CD14-positive monocyte (primary cell): ENCODE measurements at regions not wholly inside any gene's neighbourhood (a gene's known extent, or its start where the extent isn't known, plus 50 kb on each side); places are given as distances from the start of the nearest gene placed in this dataset.

Source experiments
- DNase-seq, 3 donors: peaks; one replicate each; pipeline ENCODE4 v3.0.0-alpha.2; 2011 to 2022
- H2AFZ ChIP-seq: 2 replicates; pipeline ENCODE4 v1.6.0; 2012; ENCODE audit warnings: mild to moderate bottlenecking, low read depth, low read length, inconsistent platforms; ENCODE audit not compliant: insufficient read depth, poor library complexity, severe bottlenecking
- H3K27ac ChIP-seq, 2 donors: 1 replicate in 1 of 2; 2 replicates in 1 of 2; pipeline ENCODE4 v1.5.1; 2012 to 2013; ENCODE audit warnings: low read length in 2 of 2, control low read depth in 1 of 2, inconsistent platforms in 1 of 2, low read depth in 1 of 2, mild to moderate bottlenecking in 1 of 2
- H3K27me3 ChIP-seq, 2 donors: one replicate each; pipeline versions ENCODE4 v1.6.0 to v1.6.1; 2011 to 2013; ENCODE audit warnings: low read length in 2 of 2; ENCODE audit not compliant: control insufficient read depth in 2 of 2, insufficient read depth in 2 of 2
- H3K36me3 ChIP-seq, 2 donors: replicated peaks in 1 of 2; 1 replicate in 1 of 2; 2 replicates in 1 of 2; pipeline versions ENCODE4 v1.5.1 to v1.6.1; 2012 to 2013; ENCODE audit warnings: low read length in 2 of 2, control low read depth in 1 of 2, inconsistent platforms in 1 of 2, mild to moderate bottlenecking in 1 of 2; ENCODE audit not compliant: insufficient read depth in 2 of 2, control insufficient read depth in 1 of 2
- H3K4me1 ChIP-seq, 2 donors: 1 replicate in 1 of 2; 2 replicates in 1 of 2; pipeline versions ENCODE4 v1.5.1 to v1.6.1; 2012 to 2013; ENCODE audit warnings: low read length in 2 of 2, control low read depth in 1 of 2, inconsistent platforms in 1 of 2, mild to moderate bottlenecking in 1 of 2, moderate library complexity in 1 of 2; ENCODE audit not compliant: insufficient read depth in 2 of 2, control insufficient read depth in 1 of 2
- H3K4me2 ChIP-seq: replicated peaks from 2 replicates; pipeline ENCODE3; 2012; ENCODE audit warnings: low read length, moderate library complexity, mild to moderate bottlenecking; ENCODE audit not compliant: poor library complexity, severe bottlenecking; ENCODE audit errors: extremely low read depth
- H3K4me3 ChIP-seq, 3 experiments: fragments of 200-600 bp in 1 of 3; sonication (generic) in 1 of 3; replicated peaks in 1 of 3; 1 replicate in 2 of 3; 2 replicates in 1 of 3; pipeline ENCODE4 v1.5.1; 2011 to 2013; ENCODE audit warnings: low read length in 3 of 3, mild to moderate bottlenecking in 3 of 3, control low read depth in 2 of 3, low read depth in 2 of 3, inconsistent platforms in 1 of 3, moderate library complexity in 1 of 3
- H3K79me2 ChIP-seq: 2 replicates; pipeline ENCODE4 v1.6.0; 2012; ENCODE audit warnings: mild to moderate bottlenecking, control low read depth, inconsistent platforms, low read length, moderate library complexity; ENCODE audit not compliant: insufficient read depth
- H3K9ac ChIP-seq: 2 replicates; pipeline ENCODE4 v1.6.0; 2017; ENCODE audit warnings: low read length, mild to moderate bottlenecking; ENCODE audit not compliant: insufficient read depth, poor library complexity, severe bottlenecking
- H3K9me3 ChIP-seq, 2 donors: replicated peaks in 1 of 2; 1 replicate in 1 of 2; 2 replicates in 1 of 2; pipeline versions ENCODE4 v1.5.1 to v1.6.1; 2012 to 2013; ENCODE audit warnings: low read length in 2 of 2, control low read depth in 1 of 2; ENCODE audit not compliant: control insufficient read depth in 1 of 2, insufficient read depth in 1 of 2
- H4K20me1 ChIP-seq: 2 replicates; pipeline ENCODE4 v1.6.0; 2012; ENCODE audit warnings: mild to moderate bottlenecking, low read length, control low read depth, moderate library complexity; ENCODE audit not compliant: insufficient read depth
- H3K27ac Mint-ChIP-seq, 7 donors: one replicate each; pipeline ENCODE4 v1.8.0; 2020; ENCODE audit warnings: mild to moderate bottlenecking in 7 of 7, mixed read lengths in 7 of 7, moderate library complexity in 6 of 7, inconsistent platforms in 2 of 7
- H3K27me3 Mint-ChIP-seq, 3 donors: one replicate each; pipeline ENCODE4 v1.8.0; 2021 to 2022; ENCODE audit warnings: low read depth in 3 of 3, mild to moderate bottlenecking in 3 of 3, mixed read lengths in 3 of 3, moderate library complexity in 3 of 3, inconsistent platforms in 1 of 3
- H3K36me3 Mint-ChIP-seq, 2 donors: one replicate each; pipeline ENCODE4 v1.8.0; 2020; ENCODE audit warnings: mixed read lengths in 2 of 2, inconsistent platforms in 1 of 2, mild to moderate bottlenecking in 1 of 2
- H3K4me1 Mint-ChIP-seq: one replicate; pipeline ENCODE4 v1.8.0; 2020; ENCODE audit warnings: mild to moderate bottlenecking, mixed read lengths
- H3K4me3 Mint-ChIP-seq, 2 donors: one replicate each; pipeline ENCODE4 v1.8.0; 2020; ENCODE audit warnings: mild to moderate bottlenecking in 2 of 2, mixed read lengths in 2 of 2, moderate library complexity in 1 of 2
- H3K9me3 Mint-ChIP-seq, 7 donors: one replicate each; pipeline ENCODE4 v1.8.0; 2020 to 2022; ENCODE audit warnings: mixed read lengths in 7 of 7, mild to moderate bottlenecking in 6 of 7, moderate library complexity in 6 of 7, inconsistent platforms in 2 of 7
- WGBS: methylation state at CpG from one replicate; pipeline ENCODE4 v1.1.5; 2013; ENCODE audit warnings: missing lambda C conversion rate; ENCODE audit not compliant: insufficient coverage; 5-methylcytosine and 5-hydroxymethylcytosine counted together
- intact Hi-C, 2 donors: fragments of 100-400 bp; cut with micrococcal nuclease; formaldehyde crosslinking; loops; one replicate each; pipeline versions ENCODE4 v1.15.0 to v1.15.1; 2023
- TF ChIP-seq, protein P1 (sequence below): fragments of 200-600 bp; IDR thresholded peaks from one replicate; pipeline ENCODE4 v1.8.0; 2022; ENCODE audit warnings: antibody characterized with exemption, mild to moderate bottlenecking

DNA sequence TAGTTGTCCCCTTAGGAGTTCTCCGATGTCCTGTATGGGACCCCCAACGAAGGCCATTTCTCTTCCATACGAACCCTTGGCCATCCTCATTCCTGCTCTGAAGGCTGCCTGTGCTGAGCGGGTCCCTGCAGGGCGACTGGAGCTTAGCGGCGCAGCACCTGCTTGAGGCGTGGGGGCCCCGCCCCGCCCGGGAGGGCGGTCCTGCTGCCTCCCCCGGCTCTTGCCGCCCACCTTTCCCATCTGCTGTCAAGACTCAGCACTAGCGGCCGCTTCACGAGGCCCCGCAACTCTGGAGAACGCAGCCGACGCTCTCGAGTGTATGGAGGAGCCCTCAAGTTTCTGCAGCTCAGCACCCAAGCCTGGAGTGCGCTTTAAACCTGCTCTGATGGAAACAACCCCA, 197.7 kb downstream of the TRIML1 start:
- intact Hi-C loops = no loop called here
- H3K36me3 Mint-ChIP-seq = no peaks in the 10 kb centered on the region
- 91% methylated on average over 12 of the region's 23 CpGs for WGBS

DNA sequence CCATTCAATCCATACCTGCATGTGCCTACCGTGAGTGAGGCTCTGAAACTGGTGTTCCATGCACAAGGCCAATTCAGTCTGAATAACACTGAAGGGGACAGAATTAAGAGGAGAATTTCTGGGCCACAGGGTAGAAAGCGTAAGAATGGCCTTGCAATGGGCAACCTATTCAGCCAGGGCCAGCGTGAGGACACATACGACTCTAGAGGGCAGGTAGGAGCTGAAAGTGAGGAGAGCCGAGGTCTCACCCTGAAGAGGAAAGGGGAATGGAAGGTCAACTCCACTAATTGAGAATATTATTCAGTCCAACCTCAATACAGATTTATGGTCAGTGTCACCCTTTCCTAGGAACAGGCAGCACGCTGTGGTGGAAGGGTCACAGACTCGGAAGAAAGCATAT, 202.2 kb downstream of the TRIML1 start:
- H3K4me2 ChIP-seq = no peak overlapping the region

More for the DNA sequence above, 197.7 kb downstream of the TRIML1 start:
- H3K4me1 ChIP-seq = no peaks in the 10 kb centered on the region
- no peak overlapping the region for H3K4me2 ChIP-seq
- Mint-ChIP-seq H3K27ac (no peak overlapping the region), H3K9me3 (peaks cover 8 to 31% (median 18%) of the 10 kb centered on the region in 7 donors), H3K27me3 (peaks cover 0 to 1% (median 0%) of the 10 kb centered on the region in 3 donors), H3K4me1 (no peaks in the 10 kb centered on the region), H3K4me3 (no peak overlapping the region)
- H3K79me2 ChIP-seq = no peaks in the 10 kb centered on the region
- H4K20me1 ChIP-seq = no peaks in the 10 kb centered on the region
- H3K9ac ChIP-seq = no peak overlapping the region
- no peaks in the 10 kb centered on the region for H3K36me3 ChIP-seq
- TF ChIP-seq, protein P1, sequence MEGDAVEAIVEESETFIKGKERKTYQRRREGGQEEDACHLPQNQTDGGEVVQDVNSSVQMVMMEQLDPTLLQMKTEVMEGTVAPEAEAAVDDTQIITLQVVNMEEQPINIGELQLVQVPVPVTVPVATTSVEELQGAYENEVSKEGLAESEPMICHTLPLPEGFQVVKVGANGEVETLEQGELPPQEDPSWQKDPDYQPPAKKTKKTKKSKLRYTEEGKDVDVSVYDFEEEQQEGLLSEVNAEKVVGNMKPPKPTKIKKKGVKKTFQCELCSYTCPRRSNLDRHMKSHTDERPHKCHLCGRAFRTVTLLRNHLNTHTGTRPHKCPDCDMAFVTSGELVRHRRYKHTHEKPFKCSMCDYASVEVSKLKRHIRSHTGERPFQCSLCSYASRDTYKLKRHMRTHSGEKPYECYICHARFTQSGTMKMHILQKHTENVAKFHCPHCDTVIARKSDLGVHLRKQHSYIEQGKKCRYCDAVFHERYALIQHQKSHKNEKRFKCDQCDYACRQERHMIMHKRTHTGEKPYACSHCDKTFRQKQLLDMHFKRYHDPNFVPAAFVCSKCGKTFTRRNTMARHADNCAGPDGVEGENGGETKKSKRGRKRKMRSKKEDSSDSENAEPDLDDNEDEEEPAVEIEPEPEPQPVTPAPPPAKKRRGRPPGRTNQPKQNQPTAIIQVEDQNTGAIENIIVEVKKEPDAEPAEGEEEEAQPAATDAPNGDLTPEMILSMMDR = no peak
- peaks cover 19 to 23% of the 10 kb centered on the region in 2 donors for H3K9me3 ChIP-seq
- H3K4me3 ChIP-seq = no peak overlapping the region
- no peak overlapping the region for H3K27ac ChIP-seq
- H3K27me3 ChIP-seq = no peaks in the 10 kb centered on the region
- no peak overlapping the region for H2AFZ ChIP-seq
- DNase-seq = no peak

More for the DNA sequence above, 202.2 kb downstream of the TRIML1 start:
- intact Hi-C loops = no loop called here
- no peaks in the 10 kb centered on the region for H3K79me2 ChIP-seq
- H3K4me3 Mint-ChIP-seq = no peak overlapping the region
- no peaks in the 10 kb centered on the region for H3K36me3 Mint-ChIP-seq
- H3K9ac ChIP-seq = no peak overlapping the region
- H3K36me3 ChIP-seq = no peaks in the 10 kb centered on the region
- no peaks in the 10 kb centered on the region for H3K4me1 ChIP-seq
- H3K27ac Mint-ChIP-seq = no peak overlapping the region
- H4K20me1 ChIP-seq = no peaks in the 10 kb centered on the region
- 100% methylated on average over 1 of the region's 7 CpGs for WGBS
- DNase-seq = no peak
- no peaks in the 10 kb centered on the region for H3K4me1 Mint-ChIP-seq
- H3K9me3 Mint-ChIP-seq = peaks cover 5 to 22% (median 12%) of the 10 kb centered on the region in 7 donors
- no peak overlapping the region for H3K4me3 ChIP-seq
- peaks cover 0 to 1% (median 0%) of the 10 kb centered on the region in 3 donors for H3K27me3 Mint-ChIP-seq
- TF ChIP-seq, protein P1 = no peak
- H3K9me3 ChIP-seq = peaks cover 18 to 22% of the 10 kb centered on the region in 2 donors
- no peaks in the 10 kb centered on the region for H3K27me3 ChIP-seq
- H2AFZ ChIP-seq = no peak overlapping the region
- no peak overlapping the region for H3K27ac ChIP-seq
